ENCODE measurements at regions not wholly inside any gene's neighbourhood (a gene's known extent, or its start where the extent isn't known, plus 50 kb on each side); places are given as distances from the start of the nearest gene placed in this dataset.
A peak's percentile ranks its signal among the peaks of the same experiment; 100 is the strongest.

DNA sequence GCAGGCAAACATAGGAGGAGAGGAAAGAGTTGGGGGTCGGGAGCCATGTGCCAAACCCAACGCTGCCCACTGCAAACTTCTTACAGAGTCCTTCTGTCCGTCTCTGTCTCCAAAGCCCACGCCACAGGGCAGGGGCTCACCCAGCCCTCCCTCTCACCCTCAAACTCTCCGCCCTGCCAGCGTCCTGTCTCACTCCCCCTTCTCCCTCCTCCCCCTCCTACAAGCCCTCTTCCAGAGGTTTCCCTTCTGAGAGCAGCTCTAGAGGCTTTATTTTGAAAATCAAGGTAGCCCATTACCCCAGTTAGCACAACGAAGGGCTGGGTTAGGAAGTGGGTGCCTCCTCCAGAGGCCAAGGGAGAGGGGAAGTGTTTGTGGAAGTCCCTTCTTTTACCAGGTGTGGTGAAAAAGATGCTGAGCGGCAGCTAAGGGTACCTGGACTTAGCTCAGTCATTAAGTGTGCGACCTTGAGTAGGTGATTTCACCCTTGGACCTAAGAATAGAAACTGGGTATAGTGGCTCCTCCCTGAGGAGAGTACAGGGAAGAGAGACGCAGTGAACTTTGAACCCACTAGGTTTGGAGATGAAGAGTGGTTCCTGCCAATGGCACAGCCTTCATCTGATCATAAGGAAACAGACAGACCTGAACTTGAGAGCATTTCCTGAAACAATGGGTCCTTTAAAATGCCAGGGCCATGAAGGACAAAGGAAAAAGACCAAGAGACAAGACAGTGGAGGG is 123.8 kb downstream of the BANF2 start (continued):
- TF ChIP-seq NR2C2 (CRISPR knock-in tag; IDR thresholded peaks at IDR 0.05; ENCODE audit: borderline replicate concordance) (peak; percentile 50; the same call in 1 of the 2 replicates), RBM39 (IDR thresholded peaks at IDR 0.05; ENCODE audit: low read depth, low read length, poor library complexity, severe bottlenecking) (no peak), ZBTB21 (CRISPR knock-in tag; IDR thresholded peaks at IDR 0.05) (peak; percentile 24; the same call in 1 of the 2 replicates), ZBTB7B (CRISPR knock-in tag; IDR thresholded peaks at IDR 0.05) (0 out of 2 replicates have a peak, but pooled peaks have one; percentile 37), ZNF768 (CRISPR knock-in tag; IDR thresholded peaks at IDR 0.05) (peak; percentile 35; the same call in 1 of the 2 replicates), ZNF792 (CRISPR knock-in tag; IDR thresholded peaks at IDR 0.05) (peak; percentile 53; the same call in 1 of the 2 replicates), ELF3 (CRISPR knock-in tag; IDR thresholded peaks at IDR 0.05) (0 out of 2 replicates have a peak, but pooled peaks have one; percentile 37), HNF4A (CRISPR knock-in tag; IDR thresholded peaks at IDR 0.05) (peak; percentile 88), ZNF746 (CRISPR knock-in tag; IDR thresholded peaks at IDR 0.05) (0 out of 2 replicates have a peak, but pooled peaks have one; percentile 58), ZNF644 (CRISPR knock-in tag; IDR thresholded peaks at IDR 0.05; ENCODE audit: low read depth) (peak; percentile 62; the same call in 1 of the 2 replicates), HMG20A (CRISPR knock-in tag; IDR thresholded peaks at IDR 0.05; ENCODE audit: borderline replicate concordance) (peak; percentile 48; the same call in 1 of the 2 replicates), BCL6 (CRISPR knock-in tag; IDR thresholded peaks at IDR 0.05) (0 out of 2 replicates have a peak, but pooled peaks have one; percentile 43), NR3C1 (CRISPR knock-in tag; IDR thresholded peaks at IDR 0.05) (no peak), ZEB1 (IDR thresholded peaks at IDR 0.05; ENCODE audit: insufficient replicate concordance, low read depth) (peak; percentile 43), RARA (CRISPR knock-in tag; IDR thresholded peaks at IDR 0.05) (peak; percentile 29; the same call in 1 of the 2 replicates), NCOA2 (CRISPR knock-in tag; IDR thresholded peaks at IDR 0.05) (0 out of 2 replicates have a peak, but pooled peaks have one; percentile 24), EED (CRISPR knock-in tag; IDR thresholded peaks at IDR 0.05) (no peak), XRCC5 (optimal IDR thresholded peaks at IDR 0.05; ENCODE audit: low read length) (peak; percentile 61), ZNF350 (CRISPR knock-in tag; IDR thresholded peaks at IDR 0.05; ENCODE audit: borderline replicate concordance, low read depth) (0 out of 2 replicates have a peak, but pooled peaks have one; percentile 27), ZNF496 (CRISPR knock-in tag; IDR thresholded peaks at IDR 0.05; ENCODE audit: insufficient replicate concordance) (no peak), HNF4G (IDR thresholded peaks at IDR 0.05; ENCODE audit: borderline replicate concordance, low read depth, low read length) (peak; percentile 53; the same call in 1 of the 2 replicates), HNF4G (CRISPR knock-in tag; IDR thresholded peaks at IDR 0.05; ENCODE audit: borderline replicate concordance, low read depth) (no peak; the same call in 1 of the 2 replicates), ZMYM4 (CRISPR knock-in tag; IDR thresholded peaks at IDR 0.05) (0 out of 2 replicates have a peak, but pooled peaks have one; percentile 27), STAG1 (CRISPR knock-in tag; IDR thresholded peaks at IDR 0.05) (peak; percentile 30; the same call in 1 of the 2 replicates)
- TF ChIP-seq, protein P1, sequence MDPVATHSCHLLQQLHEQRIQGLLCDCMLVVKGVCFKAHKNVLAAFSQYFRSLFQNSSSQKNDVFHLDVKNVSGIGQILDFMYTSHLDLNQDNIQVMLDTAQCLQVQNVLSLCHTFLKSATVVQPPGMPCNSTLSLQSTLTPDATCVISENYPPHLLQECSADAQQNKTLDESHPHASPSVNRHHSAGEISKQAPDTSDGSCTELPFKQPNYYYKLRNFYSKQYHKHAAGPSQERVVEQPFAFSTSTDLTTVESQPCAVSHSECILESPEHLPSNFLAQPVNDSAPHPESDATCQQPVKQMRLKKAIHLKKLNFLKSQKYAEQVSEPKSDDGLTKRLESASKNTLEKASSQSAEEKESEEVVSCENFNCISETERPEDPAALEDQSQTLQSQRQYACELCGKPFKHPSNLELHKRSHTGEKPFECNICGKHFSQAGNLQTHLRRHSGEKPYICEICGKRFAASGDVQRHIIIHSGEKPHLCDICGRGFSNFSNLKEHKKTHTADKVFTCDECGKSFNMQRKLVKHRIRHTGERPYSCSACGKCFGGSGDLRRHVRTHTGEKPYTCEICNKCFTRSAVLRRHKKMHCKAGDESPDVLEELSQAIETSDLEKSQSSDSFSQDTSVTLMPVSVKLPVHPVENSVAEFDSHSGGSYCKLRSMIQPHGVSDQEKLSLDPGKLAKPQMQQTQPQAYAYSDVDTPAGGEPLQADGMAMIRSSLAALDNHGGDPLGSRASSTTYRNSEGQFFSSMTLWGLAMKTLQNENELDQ (CRISPR knock-in tag; IDR thresholded peaks at IDR 0.05; ENCODE audit: borderline replicate concordance), result peak; percentile 23; the same call in 1 of the 2 replicates
- TF ChIP-seq, protein P2, sequence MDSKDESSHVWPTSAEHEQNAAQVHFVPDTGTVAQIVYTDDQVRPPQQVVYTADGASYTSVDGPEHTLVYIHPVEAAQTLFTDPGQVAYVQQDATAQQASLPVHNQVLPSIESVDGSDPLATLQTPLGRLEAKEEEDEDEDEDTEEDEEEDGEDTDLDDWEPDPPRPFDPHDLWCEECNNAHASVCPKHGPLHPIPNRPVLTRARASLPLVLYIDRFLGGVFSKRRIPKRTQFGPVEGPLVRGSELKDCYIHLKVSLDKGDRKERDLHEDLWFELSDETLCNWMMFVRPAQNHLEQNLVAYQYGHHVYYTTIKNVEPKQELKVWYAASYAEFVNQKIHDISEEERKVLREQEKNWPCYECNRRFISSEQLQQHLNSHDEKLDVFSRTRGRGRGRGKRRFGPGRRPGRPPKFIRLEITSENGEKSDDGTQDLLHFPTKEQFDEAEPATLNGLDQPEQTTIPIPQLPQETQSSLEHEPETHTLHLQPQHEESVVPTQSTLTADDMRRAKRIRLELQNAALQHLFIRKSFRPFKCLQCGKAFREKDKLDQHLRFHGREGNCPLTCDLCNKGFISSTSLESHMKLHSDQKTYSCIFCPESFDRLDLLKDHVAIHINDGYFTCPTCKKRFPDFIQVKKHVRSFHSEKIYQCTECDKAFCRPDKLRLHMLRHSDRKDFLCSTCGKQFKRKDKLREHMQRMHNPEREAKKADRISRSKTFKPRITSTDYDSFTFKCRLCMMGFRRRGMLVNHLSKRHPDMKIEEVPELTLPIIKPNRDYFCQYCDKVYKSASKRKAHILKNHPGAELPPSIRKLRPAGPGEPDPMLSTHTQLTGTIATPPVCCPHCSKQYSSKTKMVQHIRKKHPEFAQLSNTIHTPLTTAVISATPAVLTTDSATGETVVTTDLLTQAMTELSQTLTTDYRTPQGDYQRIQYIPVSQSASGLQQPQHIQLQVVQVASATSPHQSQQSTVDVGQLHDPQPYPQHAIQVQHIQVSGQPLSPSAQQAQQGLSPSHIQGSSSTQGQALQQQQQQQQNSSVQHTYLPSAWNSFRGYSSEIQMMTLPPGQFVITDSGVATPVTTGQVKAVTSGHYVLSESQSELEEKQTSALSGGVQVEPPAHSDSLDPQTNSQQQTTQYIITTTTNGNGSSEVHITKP (CRISPR knock-in tag; IDR thresholded peaks at IDR 0.05; ENCODE audit: low read depth), result 0 out of 2 replicates have a peak, but pooled peaks have one; percentile 54

All from HepG2 (cell line).